GM21360 (cell line): ENCODE measurements at regions not wholly inside any gene's neighbourhood (a gene's known extent, or its start where the extent isn't known, plus 50 kb on each side); places are given as distances from the start of the nearest gene placed in this dataset.

Source experiments
- ATAC-seq: cut with Tn5 transposase; IDR thresholded peaks from one replicate; pipeline ENCODE4 v1.9.1; 2021; ENCODE audit warnings: mild to moderate bottlenecking, moderate library complexity; ENCODE audit not compliant: unreplicated experiment

GRCh38 chr6:98107801-98108200, 726.6 kb upstream of the POU3F2 start:
- ATAC-seq, result no peak

DNA sequence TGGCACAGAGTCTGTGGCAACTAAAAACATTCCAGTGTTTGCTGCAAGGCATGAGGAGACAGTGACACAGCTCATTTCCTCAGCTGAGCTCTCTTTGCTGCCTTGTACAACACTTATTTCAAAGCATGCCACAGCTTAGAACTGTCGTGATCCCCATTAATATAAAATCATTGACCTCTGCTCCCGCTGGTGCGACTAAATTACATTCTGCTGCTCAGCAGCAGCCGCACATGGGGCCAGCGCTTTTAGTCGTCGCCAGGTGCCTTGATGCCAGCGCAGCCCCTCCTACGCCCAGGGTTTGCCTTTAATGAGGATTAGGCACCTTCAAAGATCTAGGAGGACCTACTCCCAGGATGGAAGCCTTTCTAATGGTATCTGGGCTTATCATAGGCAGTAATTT, 717.9 kb upstream of the POU3F2 start:
- ATAC-seq, result no peak

- ATAC-seq, result no peak
Observed at GRCh38 chr6:98117068-98117467, 717.3 kb upstream of the POU3F2 start.

- ATAC-seq, result no peak
Observed at GRCh38 chr6:98118397-98119045, 715.9 kb upstream of the POU3F2 start.

DNA sequence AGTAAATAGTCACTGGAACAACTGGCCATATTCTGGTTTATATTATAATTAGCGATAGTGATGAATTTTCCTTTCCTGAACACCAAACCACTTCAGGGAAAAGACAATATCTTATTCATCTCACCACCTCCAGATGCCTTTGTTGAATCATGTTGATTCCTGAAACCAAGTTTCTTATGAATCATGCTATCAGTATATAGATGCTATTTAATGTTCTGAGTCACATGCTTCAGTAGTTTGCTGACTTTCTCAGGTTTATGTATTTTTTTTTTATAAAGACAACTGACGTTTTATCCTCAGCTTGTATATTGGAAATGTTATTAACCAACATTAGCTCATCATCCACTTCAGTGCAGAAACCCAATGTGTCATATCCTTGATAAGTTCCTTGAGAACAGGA, 710.2 kb upstream of the POU3F2 start:
- ATAC-seq, result no peak

DNA sequence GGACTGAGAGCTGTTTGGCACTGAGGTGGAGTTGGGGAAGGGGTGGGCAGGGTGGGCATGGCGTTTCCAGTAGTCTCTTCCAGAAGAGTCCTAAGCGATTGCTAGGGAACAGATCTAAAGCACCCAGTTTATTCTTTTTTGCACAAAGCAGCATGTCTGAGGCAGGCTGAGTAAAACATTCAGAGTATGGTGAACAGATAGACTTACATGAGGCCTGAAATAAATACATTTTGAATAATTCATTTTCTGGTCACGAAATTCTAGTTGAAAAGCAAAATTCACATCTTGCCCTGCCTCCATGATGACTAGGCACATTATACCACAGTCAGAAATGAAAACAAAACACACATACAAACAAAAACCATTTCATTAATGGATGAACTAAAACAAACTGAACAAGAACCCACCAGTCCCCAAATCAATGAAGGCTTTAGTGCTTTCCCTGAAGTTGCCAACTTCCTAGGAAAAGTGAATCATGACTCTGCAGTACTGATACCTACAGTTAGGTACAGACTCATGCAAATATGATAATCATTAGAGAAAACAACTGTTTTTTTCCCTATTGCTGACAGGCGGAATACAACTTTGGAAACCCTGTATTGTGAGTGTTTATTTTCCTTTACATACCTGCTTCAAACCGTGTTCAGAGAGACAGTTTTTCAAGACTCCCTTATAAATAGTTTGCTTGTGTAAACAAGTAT, 702.9 kb upstream of the POU3F2 start:
- ATAC-seq, result no peak

DNA sequence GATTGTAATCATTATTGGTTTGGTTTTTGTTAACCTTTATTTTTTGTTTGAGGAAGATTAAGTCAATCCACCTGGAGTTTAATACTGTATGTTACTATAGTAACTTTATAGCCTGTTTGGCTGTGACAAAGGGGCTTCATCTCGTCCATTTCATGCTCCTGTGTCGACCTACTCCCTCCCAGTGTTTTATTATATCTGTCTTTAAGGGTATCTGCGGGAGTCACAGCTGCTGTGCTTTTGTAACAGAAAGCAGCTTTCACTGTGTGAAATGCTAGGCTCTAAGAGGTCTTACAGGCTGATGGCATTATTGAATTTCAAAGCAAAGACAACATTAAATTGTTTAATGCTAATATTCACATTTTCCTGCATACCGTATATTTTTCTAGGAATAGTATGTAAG, 698.0 kb upstream of the POU3F2 start:
- ATAC-seq, result no peak

DNA sequence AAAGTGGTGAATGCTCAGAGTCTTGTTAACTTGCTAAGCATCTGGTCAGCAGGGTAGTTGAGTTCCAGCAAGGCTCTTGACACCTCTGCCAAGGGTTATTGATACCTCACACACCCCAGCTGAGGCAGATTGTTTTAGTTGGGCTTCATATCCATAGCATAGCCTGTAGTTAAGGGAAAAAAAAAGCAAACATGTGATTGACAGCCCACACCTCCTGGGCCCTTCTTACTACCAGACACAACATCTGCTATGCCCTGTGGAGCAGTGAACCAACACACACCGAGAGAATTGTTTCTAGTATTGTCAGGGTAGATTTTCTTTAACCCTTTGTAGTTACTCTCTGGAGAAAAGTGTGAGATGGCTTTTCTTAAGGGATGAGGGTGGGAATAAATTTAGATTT, 697.0 kb upstream of the POU3F2 start:
- no peak for ATAC-seq

DNA sequence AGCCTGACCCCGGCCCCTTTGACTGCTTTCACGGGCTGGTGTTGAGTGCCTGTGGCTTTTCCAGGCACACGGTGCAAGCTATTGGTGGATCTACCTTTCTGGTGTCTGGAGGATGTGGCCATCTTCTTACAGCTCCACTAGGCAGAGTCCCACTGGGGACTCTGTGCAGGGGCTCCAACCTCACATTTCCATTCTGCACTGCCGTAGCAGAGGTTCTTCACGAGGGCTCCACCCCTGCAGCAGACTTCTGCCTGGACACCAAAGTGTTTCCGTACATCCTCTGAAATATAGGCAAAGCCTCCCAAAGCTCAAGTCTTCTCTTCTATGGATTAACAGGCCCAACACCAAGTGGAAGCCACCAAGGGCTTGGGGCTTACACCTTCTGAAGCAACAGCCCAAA, 691.5 kb upstream of the POU3F2 start:
- ATAC-seq, result no peak

GRCh38 chr6:98146656-98147055, 687.7 kb upstream of the POU3F2 start:
- no peak for ATAC-seq

DNA sequence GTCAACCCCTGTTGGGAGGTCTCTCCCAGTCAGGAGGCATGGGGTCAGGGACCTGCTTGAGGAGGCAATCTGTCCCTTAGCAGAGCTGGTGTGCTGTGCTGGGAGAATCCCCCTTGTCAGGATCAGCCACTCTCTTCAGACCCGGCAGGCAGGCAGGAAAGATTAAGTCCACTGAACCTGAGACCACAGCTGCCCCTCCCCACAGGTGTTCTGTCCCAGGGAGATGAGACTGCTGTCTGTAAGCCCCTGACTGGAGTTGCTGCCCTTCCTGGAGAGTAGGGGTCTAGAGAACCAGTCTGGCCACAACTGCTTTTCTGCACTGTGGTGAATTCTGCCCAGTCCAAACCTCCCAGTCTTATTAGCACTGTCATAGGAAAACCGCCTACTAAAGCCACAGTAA, 677.8 kb upstream of the POU3F2 start:
- ATAC-seq, result no peak

- no peak for ATAC-seq
Observed at GRCh38 chr6:98179606-98180005, 654.8 kb upstream of the POU3F2 start.

DNA sequence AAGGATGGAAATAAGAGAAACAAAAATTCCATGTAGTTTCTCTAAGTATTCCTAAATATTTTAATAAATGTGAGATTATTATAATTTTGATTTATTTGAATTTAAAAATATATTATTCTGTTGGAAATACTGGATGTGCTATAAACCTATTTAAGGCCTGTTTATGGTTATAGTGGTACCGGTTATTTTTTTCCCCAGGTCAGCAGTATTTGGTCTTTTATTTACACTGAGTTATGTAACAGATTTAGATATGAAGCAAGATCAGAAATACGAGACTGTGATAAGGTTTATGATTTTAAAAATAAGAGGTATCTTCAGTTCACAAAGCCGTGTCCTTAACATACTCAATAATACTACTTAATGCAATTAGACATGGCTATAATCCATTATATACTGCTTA, 634.3 kb upstream of the POU3F2 start:
- no peak for ATAC-seq

GRCh38 chr6:98203170-98203806, 631.1 kb upstream of the POU3F2 start:
- no peak for ATAC-seq

GRCh38 chr6:98212468-98212867, 621.9 kb upstream of the POU3F2 start:
- no peak for ATAC-seq

DNA sequence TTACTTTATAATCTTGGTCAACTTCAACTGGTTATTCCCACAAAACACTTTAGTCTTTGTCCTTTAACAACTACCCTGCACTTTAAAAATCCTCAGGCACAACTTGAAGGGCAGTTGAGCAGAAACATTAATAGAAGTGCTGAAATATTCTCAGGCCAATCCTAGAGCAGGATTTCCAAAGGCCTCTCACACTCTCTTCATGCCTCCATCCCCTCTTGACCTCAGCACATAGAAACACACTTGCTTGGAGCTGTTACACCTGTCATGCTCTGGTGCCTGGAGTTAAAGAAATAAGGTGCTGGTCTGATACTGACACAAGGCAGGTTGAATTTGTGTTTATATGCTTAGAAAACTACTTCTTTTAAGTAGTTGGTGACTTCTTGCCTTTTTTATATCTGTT, 618.8 kb upstream of the POU3F2 start:
- no peak for ATAC-seq

DNA sequence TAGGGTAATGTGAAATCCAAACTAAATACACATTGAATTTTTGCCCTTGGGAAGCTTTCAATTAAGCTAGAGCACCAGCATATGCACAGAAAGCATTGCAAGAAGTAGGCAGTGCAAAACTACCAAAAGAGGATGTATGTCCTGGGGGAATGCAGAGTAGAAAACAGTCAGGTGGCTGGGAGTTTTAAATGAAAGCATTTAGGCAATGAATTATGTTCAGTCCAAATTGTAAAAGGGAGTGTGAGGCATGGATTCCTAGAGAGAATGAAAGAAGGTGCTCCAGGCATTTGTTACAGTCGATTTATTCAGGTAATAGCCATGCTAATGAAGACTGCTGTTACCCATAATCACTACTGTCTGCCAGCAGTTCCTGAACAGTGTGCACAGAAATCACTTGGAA, 604.1 kb upstream of the POU3F2 start:
- no peak for ATAC-seq

DNA sequence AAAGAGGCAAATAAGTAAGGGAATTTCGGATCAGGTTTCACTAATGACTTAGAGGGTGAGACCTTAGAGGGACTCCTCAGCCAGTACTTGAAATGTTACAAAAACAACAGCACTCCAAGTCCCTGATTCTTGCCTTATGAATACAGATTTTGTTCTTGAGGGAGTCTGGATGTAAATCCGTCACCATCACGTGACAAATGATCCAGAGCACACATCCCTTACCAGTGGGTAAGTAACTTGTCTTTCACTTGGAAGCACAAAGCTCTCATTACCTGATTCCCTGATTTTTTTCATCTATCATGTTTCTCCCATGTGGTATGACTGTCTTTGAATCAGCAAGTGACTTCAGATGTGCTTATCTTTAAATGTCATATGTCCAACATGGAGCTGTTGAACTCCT, 595.3 kb upstream of the POU3F2 start:
- no peak for ATAC-seq

- ATAC-seq, result no peak
Observed at GRCh38 chr6:98241630-98242029, 592.7 kb upstream of the POU3F2 start.

- ATAC-seq, result no peak
Observed at GRCh38 chr6:98254624-98255023, 579.8 kb upstream of the POU3F2 start.

DNA sequence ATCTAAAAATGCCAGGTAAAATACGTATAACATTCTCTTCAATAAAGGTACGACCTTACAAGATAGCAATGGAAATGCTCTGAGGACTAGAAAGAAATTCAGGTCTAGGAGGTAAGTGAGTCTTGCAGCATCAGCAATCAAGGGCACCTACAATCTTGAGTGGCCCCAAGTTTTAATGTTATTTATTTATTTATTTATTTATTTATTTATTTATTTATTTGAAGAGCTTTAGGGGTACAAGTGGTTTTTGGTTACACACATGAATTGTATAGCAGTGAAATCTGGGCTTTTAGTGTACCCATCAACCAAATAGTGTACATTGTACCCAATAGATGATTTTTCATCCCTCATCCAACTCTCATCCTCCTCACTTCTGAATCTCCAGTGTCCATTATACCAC, 574.0 kb upstream of the POU3F2 start:
- ATAC-seq, result no peak

DNA sequence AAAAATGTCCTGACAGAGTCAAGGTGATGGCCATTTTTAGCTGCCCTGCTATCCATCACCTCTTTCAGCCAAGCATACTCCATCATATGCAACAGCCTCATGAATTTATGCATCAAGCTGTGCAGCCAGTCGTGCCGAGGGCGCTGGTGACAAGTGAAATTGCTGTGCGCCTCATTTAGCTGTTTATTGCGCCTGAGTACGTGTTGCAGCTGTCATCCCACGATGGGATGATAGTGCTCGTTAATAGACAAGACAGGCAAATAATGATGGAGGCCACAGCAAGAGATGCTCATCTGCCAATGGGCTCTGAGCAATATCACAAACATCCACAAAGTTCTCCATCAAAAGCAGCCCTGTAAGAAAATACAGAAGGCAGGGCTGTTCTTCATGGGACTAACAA, 562.3 kb upstream of the POU3F2 start:
- no peak for ATAC-seq
